ENCODE measurements at regions not wholly inside any gene's neighbourhood (a gene's known extent, or its start where the extent isn't known, plus 50 kb on each side); places are given as distances from the start of the nearest gene placed in this dataset.
A peak's percentile ranks its signal among the peaks of the same experiment; 100 is the strongest.

DNA sequence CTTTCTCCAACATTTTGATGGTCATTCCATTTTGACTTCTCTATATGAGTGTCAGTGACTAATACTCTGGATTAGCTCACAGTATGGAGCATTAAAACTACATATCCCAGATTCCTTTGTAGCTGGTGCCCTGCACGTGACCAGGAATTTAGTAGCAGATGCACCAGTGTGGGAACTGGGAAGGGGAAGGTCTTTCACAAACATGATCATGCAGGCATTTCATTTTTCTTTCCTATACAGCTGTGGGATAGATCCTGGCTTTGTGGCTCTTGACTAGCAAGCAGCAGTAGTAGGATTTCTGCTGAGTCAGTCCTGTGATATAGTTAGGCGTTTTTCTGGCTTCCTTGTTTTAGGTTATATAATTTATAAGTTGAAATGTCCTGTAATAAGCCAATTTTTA, 971.0 kb upstream of the CDH2 start:
- TF ChIP-seq EZH2 (IDR thresholded peaks at IDR 0.05; ENCODE audit: low read length, missing control alignments) (no peak), CTCF (conservative IDR thresholded peaks at IDR 0.05 in 1 of 2, IDR thresholded peaks at IDR 0.05 in 1 of 2; ENCODE audit: low read depth in 1 of 2, low read length in 2 of 2) (no peak)

GRCh38 chr18:29146068-29146467, 969.1 kb upstream of the CDH2 start:
- H3K9ac ChIP-seq (ENCODE audit: insufficient read depth, low read length): no peak overlapping the region
- no peaks in the 10 kb centered on the region for H4K20me1 ChIP-seq (ENCODE audit: control insufficient read depth, extremely low read depth, insufficient read depth, low read length)
- no peaks in the 10 kb centered on the region for H3K9me3 ChIP-seq (ENCODE audit: control insufficient read depth, insufficient read depth, low read depth, low read length)
- no peak overlapping the region for H3K4me3 ChIP-seq (replicated peaks in 1 of 4; ENCODE audit: control extremely low read depth in 1 of 4, insufficient read depth in 1 of 4, low read depth in 3 of 4, low read length in 4 of 4)
- no peaks in the 10 kb centered on the region for H3K36me3 ChIP-seq (ENCODE audit: control insufficient read depth, insufficient read depth, low read length)
- H3K27me3 ChIP-seq (ENCODE audit: control insufficient read depth, insufficient read depth, low read length): no peaks in the 10 kb centered on the region
- H3K79me2 ChIP-seq (ENCODE audit: control insufficient read depth, insufficient read depth, low read length): no peaks in the 10 kb centered on the region
- no peak overlapping the region for H3K4me2 ChIP-seq (ENCODE audit: extremely low read depth, insufficient read depth, low read length)
- H3K27ac ChIP-seq (ENCODE audit: insufficient read depth, low read length): no peak overlapping the region
- DNase-seq (ENCODE audit: low read depth in 2 of 2): no peak
- H2AFZ ChIP-seq (ENCODE audit: low read length): no peak overlapping the region
- TF ChIP-seq EZH2 (IDR thresholded peaks at IDR 0.05; ENCODE audit: low read length, missing control alignments) (no peak), CTCF (conservative IDR thresholded peaks at IDR 0.05 in 1 of 2, IDR thresholded peaks at IDR 0.05 in 1 of 2; ENCODE audit: low read depth in 1 of 2, low read length in 2 of 2) (no peak)
- H3K4me1 ChIP-seq (ENCODE audit: control insufficient read depth, extremely low read depth, insufficient read depth, low read length): no peaks in the 10 kb centered on the region

More for the DNA sequence above, 971.0 kb upstream of the CDH2 start:
- Histone ChIP-seq H3K9ac (ENCODE audit: insufficient read depth, low read length) (no peak overlapping the region), H3K4me1 (ENCODE audit: control insufficient read depth, extremely low read depth, insufficient read depth, low read length) (no peaks in the 10 kb centered on the region), H3K9me3 (ENCODE audit: control insufficient read depth, insufficient read depth, low read depth, low read length) (no peaks in the 10 kb centered on the region), H3K79me2 (ENCODE audit: control insufficient read depth, insufficient read depth, low read length) (no peaks in the 10 kb centered on the region), H3K27ac (ENCODE audit: insufficient read depth, low read length) (peak overlapping the region; percentile 18), H3K36me3 (ENCODE audit: control insufficient read depth, insufficient read depth, low read length) (no peaks in the 10 kb centered on the region), H4K20me1 (ENCODE audit: control insufficient read depth, extremely low read depth, insufficient read depth, low read length) (no peaks in the 10 kb centered on the region), H3K4me3 (replicated peaks in 1 of 4; ENCODE audit: control extremely low read depth in 1 of 4, insufficient read depth in 1 of 4, low read depth in 3 of 4, low read length in 4 of 4) (no peak overlapping the region), H3K4me2 (ENCODE audit: extremely low read depth, insufficient read depth, low read length) (no peak overlapping the region), H2AFZ (ENCODE audit: low read length) (peak overlapping the region; percentile 44), H3K27me3 (ENCODE audit: control insufficient read depth, insufficient read depth, low read length) (no peaks in the 10 kb centered on the region)
- peak; percentile 72 to 82 for DNase-seq (ENCODE audit: low read depth in 2 of 2)

DNA sequence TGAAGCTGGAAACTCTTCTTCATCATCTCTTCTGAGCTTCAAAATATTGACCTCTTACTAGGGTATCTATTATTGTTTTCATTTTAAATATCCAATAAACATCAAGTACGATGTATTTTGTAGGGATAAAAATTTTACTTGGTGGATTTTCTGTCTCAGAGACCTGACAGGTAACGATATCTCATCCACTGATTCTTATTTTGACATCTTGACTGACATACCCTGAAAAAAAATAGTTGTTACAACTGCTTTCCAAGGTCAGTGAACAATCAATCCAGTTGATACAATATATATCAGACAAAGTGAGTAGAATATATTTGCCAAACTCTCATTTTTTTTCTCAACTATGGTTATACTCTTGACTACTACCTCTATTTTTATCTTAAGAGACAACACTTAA, 963.7 kb upstream of the CDH2 start:
- Histone ChIP-seq H3K36me3 (ENCODE audit: control insufficient read depth, insufficient read depth, low read length) (no peaks in the 10 kb centered on the region), H3K27me3 (ENCODE audit: control insufficient read depth, insufficient read depth, low read length) (no peaks in the 10 kb centered on the region), H3K9me3 (ENCODE audit: control insufficient read depth, insufficient read depth, low read depth, low read length) (no peaks in the 10 kb centered on the region), H3K9ac (ENCODE audit: insufficient read depth, low read length) (no peak overlapping the region), H4K20me1 (ENCODE audit: control insufficient read depth, extremely low read depth, insufficient read depth, low read length) (no peaks in the 10 kb centered on the region), H3K4me3 (replicated peaks in 1 of 4; ENCODE audit: control extremely low read depth in 1 of 4, insufficient read depth in 1 of 4, low read depth in 3 of 4, low read length in 4 of 4) (no peak overlapping the region), H3K4me2 (ENCODE audit: extremely low read depth, insufficient read depth, low read length) (no peak overlapping the region), H2AFZ (ENCODE audit: low read length) (no peak overlapping the region), H3K79me2 (ENCODE audit: control insufficient read depth, insufficient read depth, low read length) (no peaks in the 10 kb centered on the region), H3K4me1 (ENCODE audit: control insufficient read depth, extremely low read depth, insufficient read depth, low read length) (no peaks in the 10 kb centered on the region), H3K27ac (ENCODE audit: insufficient read depth, low read length) (no peak overlapping the region)
- no peak for TF ChIP-seq CTCF (conservative IDR thresholded peaks at IDR 0.05 in 1 of 2, IDR thresholded peaks at IDR 0.05 in 1 of 2; ENCODE audit: low read depth in 1 of 2, low read length in 2 of 2)
- TF ChIP-seq EZH2 (IDR thresholded peaks at IDR 0.05; ENCODE audit: low read length, missing control alignments): no peak
- DNase-seq (ENCODE audit: low read depth in 2 of 2): no peak

Data from fibroblast of lung (primary cell).